HG03159 (cell line): ENCODE measurements at regions not wholly inside any gene's neighbourhood (a gene's known extent, or its start where the extent isn't known, plus 50 kb on each side); places are given as distances from the start of the nearest gene placed in this dataset.
"Not testable (repeated sequence)": the region's sequence is repeated elsewhere in the genome, so short reads cannot be mapped to it uniquely, and the experiment has no call there.

Experiments used
- ATAC-seq: cut with Tn5 transposase; IDR thresholded peaks from one replicate; pipeline ENCODE4 v1.9.1; 2021; ENCODE audit warnings: mild to moderate bottlenecking, moderate library complexity; ENCODE audit not compliant: unreplicated experiment

DNA sequence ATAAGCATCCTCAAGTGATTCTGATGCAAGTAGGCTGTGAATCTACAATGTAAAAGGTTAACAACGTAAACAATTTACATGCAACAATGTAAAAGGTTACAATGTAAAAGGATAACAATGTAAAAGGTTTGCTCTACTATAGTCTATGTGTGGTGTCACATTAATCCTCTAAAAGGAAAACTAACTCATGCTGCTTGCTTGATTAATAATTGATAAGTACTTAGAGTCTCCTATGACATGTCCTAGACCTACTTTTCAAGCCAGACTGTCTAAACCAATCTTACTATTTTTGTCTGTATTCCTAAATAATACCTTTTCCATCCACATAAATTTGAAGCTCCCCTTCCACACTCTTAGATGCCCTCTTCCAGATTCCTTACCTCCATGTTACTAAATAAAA is 606.8 kb downstream of the LTN1 start:
- no peak for ATAC-seq

DNA sequence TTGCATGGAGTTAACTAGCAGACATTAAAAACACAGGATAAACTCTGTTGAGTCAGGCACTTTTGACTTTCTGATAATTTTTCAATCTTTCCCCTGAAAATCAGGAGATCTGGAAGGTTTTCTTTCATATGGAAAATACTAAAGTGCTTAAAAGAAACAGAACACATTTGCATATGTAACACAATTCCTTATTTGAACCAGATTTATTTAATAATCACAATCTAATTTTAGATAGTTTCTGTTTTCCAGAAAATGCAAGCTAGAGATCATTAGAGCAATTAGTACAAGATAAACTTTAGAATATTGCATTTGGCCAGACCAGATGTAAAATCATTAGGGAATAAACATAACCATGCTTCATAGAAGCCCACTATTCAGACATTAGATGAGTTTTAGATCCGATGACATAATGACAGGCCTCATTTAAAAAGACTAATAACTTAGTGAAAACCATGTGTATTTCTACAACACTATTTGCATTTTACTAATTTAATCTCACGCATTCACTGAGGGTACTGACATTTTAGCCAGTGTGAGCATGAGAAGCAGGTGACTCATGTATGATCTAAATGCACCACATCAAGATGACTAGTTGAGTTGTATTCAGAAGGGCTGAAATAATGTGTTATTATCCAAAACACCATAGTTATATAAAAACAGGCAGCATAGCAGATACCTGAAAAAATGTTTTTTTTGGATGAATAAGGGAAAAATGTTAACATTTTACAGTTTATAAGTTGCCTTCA is 611.5 kb downstream of the LTN1 start:
- not testable (repeated sequence) for ATAC-seq

DNA sequence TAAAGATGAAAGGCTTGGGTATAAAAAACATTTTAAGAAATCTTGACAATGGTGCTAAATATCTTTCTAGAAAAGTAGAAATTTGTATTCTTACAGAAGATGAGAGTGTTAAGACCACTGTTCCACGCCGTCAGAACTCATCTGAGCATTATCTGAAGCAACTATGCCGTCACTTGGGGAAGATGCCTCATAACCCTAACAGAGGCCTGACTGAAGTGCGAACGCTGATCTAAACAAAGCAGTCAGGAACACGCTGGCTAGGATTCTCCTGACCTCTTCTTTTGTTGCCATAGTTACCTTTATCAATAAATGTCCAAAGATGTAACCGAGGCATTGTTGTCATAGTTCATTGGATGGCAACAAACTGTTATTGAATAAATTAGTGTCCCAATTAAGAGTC is 612.4 kb downstream of the LTN1 start:
- no peak for ATAC-seq

DNA sequence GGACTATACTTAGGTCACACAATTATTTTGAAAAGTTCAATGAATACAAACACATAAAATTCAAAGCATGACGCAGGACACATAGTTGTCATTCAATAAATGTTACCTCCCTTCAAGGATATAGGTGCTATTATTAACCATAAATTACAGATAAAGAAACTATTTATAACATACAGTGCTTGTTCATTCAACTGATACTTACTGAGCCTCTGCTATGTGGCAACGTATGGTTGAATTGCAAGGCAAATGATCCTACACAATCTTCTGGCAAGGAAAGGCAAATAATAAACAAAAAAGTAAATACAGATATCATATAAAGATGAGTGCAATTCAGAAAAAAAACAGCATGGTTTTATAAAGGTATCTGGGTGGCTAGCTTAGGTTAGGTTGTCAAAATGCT is 614.7 kb downstream of the LTN1 start:
- no peak for ATAC-seq

DNA sequence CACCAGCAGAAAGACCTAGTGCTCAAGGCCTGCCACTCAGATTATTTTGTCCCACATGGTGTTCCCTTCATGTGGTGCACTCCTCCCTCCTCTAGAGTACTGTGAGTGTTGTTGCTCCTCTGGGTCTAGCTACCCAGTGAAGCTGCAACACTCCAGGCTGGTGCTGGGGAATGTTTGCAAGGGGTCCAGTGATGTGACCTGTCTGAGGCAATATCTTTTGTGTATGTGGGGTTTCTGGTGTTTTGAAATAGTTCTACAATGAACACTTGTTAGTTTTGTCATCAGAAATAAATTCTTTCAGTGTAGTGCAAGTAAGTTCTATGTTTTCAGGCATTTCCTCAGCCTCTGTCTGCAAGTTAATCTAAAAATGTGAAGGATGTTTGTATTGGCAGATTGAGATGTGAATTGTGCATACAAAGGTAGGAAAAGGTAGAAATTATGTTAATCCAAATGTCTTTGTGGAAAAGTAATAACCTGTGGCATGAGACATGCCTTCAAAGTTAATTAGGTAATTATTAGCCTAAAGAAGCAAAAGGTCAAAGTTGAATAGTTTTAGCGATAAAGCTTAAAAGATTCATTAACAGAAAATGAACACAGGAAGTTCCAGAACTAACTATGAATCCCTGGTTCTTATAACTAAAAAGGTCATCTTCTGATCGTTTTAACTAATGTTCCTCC is 616.8 kb downstream of the LTN1 start:
- no peak for ATAC-seq

DNA sequence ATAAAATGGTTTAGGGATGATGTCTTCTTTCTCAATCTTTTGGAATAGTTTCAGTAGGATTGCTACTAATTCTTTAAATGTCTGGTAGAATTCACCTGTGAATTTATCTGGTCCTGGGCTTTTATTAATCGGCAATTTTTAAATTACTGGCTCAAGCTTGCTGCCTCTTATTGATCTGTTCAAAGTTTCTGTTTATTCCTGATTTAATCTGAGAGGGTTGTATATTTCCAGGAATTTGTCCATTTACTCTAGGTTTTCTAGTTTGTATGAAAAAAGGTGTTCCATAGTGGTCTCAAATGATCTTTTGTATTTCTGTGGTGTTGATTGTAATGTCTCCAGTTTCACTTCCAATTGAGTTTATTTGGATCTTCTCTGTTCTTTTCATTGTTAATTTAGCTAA is 617.8 kb downstream of the LTN1 start:
- ATAC-seq, result no peak

DNA sequence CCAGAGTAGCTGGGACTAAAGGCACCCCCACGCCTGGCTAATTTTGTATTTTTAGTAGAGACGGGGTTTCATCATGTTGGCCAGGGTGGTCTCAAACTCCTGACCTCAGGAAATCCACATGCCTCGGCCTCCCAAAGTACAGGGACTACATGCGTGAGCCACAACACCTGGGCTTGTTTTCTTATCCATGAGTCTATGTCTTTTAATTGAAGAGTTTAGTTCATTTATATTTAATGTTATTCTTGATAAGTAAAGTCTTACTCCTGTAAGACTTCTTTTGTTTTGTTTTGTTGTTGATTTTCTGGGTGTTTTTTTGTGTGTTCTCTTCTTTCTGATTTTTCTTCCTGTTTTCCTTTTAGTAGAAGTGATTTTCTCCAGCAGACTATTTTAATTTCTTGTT is 621.0 kb downstream of the LTN1 start:
- ATAC-seq, result no peak

DNA sequence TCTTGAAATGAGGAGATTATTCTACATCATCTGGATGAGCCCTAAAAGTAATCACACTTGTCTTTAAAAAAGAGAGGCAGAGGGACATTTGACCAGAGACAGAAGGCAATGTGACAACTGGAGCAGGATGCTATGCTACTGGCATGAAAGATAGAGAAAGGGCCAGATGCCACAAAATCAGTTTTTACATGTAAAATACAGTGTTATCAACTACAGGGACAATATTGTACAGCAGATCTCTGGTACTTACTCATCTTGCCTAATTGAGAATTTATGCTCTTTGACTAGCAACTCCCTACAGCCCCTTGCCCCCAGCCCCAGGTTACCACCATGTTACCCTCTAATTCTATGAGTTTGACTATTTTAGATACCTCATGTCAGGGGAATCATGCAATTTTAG is 633.4 kb downstream of the LTN1 start:
- ATAC-seq, result no peak

DNA sequence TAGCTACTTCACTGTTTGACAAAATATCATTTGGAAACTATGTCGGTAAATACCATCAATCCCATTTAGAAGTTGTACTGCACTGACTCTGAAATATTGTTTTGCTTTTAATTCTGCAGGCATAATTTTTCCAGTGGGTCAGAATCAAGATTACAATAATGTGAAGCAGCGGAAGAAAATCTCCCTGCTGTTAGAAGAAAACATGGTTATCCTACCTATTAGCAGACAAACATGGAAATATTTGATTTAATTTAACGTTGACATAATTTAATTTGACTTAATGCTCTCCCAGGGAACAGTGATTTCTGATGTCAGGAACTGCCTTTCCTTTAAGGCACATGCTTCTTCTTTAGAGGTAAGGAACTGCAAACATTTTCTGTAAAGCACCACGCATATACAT is 634.0 kb downstream of the LTN1 start:
- no peak for ATAC-seq

DNA sequence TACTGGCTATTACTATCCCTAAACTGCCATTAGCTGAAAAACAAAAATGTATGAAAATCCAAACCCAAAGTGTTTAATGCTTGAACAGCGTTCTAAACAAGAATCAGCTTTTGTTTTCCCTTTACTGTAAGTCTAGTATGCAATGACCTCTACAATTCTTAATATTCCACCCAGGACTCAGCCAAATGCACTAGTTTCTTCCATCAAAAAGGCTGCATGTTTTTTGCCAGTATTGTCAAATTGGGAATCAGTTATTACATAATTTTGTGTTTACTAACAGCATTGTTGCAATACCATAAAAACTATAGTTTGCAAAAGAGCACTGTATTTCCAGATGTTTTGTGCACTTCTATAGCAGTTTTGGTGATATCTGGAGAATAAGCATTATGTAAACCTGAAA is 634.5 kb downstream of the LTN1 start:
- no peak for ATAC-seq

DNA sequence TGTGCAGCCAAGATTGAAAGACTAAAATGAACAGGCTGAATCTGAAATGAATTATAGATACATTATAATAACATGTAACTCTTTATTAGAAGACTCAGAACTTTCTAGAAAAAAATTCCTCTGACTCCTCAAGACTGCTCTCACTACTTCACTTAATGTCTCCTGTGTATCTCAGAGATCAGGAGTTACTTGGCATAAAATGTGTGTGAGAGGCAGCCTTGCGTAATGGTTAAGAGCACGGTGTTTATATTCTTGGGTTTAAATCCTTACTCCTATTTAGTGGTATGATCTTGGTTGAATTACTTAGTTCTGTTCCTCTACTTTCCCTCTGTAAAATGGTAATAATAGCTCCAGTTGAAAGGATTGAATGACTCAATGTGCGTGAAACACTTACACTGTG is 634.9 kb downstream of the LTN1 start:
- ATAC-seq, result no peak

DNA sequence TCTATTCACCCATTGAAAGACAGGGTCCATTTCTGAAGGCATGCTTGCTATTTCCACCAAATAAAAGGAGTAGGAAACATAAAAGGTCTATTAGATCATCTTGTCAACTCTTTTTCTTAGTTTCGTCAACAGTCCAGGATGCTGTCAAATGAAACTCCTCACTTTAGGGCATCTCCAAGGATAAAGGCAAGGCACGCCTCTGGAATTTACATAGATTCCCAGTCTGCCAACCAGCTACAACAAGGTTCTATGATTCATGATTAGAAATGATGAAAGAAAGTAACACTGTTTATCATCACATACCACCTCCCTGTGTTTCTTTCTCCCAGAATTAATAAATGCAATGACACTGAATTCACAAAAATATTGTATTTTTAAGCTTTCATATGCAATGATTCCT is 636.3 kb downstream of the LTN1 start:
- no peak for ATAC-seq

DNA sequence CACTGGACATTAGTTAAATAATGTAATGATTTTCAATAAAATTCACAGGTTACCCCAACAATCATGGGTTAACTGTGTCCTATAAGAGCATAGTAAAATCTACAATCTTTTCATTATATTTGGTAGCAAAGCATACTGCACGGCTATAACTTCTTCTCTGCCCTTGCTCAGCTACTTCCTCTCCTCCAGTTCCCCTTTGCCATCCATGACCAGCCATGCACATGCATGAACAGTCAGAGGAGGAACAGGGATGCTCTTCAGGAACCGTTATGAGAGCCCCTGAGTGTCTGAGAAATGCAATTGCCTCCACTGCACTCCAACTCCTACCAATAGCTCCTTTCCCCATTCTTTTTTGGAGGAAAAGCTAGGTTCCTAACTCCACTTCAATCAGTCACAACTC is 646.7 kb downstream of the LTN1 start:
- ATAC-seq, result no peak

DNA sequence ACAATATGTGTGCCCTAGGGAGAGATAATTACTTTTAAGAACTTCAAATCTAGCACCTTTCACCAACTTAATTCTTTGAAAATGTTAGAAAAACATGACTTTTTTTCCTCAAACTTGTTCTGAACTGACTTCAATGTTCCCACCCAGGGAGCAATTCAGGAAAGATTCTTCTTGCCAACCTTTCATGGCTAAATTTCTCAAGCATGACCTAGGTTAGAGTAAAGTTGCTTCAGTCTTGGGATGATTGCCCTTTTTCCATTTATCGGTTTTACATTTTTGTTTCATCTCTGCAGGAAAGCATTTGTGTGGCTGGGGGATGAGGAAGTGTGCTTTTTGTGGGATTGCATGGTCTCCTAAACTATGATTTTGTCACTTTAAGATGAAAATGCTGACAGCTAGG is 647.7 kb downstream of the LTN1 start:
- ATAC-seq, result no peak

DNA sequence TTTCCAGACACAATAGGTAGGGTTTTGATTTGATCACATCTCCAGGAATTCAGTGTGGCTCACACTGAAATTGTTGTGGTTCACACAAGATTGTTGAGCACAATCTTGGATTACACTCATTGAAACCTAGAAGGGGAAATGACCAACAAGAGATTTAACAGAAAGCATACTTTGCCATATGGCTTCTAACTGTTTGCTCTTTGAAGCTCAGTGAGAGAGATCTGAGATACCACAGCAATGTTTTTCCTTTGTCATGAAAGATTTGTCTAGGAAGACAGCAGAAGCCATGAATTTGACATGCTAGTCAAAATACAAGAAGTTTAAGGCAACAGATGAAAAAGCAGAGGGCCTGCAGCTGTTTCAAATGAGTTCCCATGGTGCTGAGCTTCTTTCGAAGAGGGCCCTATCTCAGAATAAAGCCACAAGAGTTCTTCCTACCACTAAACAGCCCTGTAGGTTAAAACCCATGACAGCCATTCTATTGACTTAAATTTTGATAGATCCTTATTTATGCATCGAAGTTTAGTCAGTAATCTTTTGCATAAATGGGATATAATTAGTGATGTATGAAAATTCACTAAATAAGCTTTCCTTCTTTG is 650.4 kb downstream of the LTN1 start:
- no peak for ATAC-seq

DNA sequence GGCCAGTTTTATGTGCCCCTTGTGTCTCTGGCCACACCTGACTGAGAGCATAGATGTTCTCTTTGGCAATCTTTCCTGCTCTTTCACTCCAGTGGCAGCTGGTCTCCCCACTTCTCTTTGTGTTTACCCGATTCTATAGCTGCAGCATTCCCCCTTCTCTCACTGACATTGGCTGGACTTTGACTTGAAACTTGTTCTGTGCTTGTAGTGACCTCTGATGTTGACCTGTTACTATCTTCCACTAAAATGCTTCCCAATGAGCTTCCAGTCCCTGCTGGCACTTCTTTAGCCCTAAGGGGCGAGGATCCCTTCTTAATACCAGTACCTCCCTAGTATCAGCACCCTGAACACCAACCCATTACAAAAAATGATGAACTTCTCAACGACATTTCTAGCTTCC is 653.3 kb downstream of the LTN1 start:
- no peak for ATAC-seq

DNA sequence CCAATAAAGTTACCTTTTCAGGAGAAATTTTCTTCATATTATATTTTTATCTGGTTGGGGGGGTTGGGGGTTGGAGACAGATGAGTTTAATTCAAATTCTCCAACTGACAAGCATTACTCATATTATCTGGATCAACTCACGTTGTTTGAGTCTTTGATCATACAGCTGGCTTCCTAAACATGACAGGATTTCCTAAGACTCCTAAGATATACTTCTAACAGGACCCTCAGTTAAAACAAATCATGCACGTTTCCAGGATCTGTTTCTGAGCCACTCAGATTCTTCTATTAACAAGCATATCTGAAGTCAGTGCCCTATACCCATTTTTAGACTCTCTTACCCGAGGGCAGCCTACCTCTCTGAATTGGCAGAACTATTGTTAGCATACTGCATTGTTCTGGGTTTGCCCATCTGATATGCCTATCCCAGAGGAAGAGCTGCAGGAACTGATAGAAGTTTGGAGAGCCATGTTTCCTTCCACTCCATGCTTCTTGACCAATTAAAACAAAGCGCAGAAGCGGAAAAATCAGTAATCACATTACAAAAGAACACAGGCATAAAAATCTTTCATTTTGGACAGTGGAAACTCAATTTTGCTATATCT is 653.9 kb downstream of the LTN1 start:
- ATAC-seq, result no peak

DNA sequence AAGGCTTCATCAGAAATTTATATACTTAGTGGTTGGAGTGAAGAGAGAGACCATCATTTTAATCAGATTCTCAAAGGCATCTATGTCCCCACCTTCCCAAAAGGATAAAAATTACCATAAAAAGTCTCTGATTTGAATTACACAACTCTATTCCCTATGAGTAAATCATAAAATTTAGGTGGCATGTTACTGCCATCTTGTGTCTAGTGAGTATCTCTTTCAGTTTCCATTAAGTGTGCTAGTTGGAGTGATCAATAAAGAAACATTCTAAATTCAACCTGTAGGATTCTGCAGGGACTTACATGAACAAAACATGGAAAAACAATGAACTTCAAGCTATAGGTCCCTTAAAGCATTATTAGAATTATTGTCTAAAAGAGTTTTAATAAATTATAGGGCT is 655.4 kb downstream of the LTN1 start:
- ATAC-seq, result no peak

DNA sequence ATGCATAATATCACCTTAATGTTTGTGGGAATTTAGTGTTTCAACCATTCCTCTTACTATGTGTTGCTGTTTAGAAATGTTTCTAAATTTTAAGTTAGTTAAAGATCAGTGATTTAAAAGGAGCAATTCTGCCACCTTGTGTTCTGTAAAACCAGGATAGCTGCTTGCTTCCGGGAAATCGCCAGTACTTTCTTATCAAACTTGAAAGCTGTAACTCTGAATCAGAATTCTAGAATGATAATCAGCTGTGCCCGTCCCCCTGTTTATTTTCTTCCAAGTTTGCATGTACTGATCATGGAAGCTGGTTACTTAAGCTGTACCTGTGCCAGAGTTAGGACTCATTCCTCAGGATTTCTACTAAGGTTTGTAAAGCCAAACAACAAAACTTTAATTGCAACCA is 656.4 kb downstream of the LTN1 start:
- ATAC-seq, result no peak

DNA sequence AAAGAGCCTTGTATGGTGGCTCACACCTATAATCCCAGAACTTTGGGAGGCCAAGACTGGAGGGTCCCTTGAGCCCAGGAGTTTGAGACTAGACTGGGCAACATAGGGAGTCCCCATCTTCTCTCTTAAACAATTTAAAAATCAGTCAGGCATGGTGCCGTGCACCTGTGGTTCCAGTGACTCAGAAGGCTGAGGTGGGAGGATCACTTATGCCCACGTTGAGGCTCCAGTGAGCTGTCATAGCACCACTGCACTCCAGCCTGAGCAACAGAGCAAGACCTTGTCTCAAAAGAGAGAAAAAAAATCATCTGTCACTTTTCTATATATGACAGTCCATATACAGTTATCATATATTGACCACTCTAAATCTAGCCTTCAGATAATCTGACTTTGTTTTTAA is 658.3 kb downstream of the LTN1 start:
- no peak for ATAC-seq

DNA sequence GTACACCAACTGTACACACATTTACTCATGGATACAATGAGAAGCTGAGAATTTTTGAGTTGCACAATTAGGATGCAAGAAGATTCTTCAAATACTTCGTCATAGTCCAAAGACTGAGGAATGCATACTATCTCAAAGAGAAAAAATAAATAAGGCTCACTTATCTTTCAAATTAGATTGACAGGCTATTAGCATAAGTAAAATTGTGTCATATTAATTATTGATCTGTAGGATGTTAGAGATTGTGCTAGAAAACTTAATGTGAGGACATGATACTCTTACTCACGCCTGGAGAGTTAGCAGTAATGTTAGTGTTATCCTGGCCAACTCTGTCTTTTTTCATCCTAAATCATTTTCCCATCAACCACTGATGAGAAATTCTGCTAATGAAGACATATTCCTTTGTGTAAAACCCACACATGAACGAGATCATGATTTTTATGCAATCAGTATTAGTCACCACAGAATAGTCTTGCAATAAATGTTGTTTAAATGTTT is 659.0 kb downstream of the LTN1 start:
- ATAC-seq, result no peak

DNA sequence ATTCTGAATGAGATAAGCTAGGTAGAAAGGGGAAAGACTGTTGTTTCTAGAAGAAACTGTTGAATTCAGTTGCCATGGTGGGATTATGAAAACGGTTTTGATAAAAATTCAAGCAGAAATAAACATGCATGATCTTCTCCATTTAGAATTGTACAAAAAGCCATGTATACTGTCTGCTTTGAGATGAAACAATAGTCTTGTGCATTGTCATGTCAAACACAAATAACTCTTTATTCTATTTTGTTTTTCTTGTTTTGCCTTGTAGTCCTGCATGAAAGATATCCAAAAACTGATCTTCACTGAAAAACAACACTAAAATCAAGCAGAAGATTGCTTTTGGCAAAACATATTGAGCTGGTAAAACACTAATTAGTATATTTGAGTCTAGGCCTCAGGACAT is 659.9 kb downstream of the LTN1 start:
- no peak for ATAC-seq
